ENCODE measurements at regions not wholly inside any gene's neighbourhood (a gene's known extent, or its start where the extent isn't known, plus 50 kb on each side); places are given as distances from the start of the nearest gene placed in this dataset.

DNA sequence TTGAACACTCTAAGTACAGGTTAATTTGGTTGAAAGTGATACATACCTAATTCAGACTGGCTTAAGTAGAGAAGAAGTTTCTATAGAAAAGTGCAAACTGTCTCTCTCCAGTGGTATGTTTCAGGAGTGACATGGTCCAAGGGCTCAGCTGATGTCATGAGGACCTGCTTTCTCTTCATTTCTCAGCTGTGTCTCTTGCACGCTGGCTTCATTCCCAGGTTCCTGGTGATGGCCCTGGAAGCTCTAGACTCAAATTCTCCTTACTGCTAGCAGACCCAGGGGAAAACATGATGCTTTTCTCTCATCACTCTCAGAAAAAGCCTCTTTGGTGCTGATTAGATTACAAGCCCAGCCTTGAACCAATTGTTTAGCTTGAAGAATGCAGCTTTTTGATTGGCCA, 211.9 kb upstream of the CLINT1 start:
- H3K4me3 ChIP-seq (ENCODE audit: low read depth, low read length): no peak overlapping the region
- no peak for DNase-seq (ENCODE audit: low read depth)
- TF ChIP-seq, protein P1, sequence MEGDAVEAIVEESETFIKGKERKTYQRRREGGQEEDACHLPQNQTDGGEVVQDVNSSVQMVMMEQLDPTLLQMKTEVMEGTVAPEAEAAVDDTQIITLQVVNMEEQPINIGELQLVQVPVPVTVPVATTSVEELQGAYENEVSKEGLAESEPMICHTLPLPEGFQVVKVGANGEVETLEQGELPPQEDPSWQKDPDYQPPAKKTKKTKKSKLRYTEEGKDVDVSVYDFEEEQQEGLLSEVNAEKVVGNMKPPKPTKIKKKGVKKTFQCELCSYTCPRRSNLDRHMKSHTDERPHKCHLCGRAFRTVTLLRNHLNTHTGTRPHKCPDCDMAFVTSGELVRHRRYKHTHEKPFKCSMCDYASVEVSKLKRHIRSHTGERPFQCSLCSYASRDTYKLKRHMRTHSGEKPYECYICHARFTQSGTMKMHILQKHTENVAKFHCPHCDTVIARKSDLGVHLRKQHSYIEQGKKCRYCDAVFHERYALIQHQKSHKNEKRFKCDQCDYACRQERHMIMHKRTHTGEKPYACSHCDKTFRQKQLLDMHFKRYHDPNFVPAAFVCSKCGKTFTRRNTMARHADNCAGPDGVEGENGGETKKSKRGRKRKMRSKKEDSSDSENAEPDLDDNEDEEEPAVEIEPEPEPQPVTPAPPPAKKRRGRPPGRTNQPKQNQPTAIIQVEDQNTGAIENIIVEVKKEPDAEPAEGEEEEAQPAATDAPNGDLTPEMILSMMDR (IDR thresholded peaks at IDR 0.05; ENCODE audit: insufficient read depth, low read depth, low read length): no peak

GRCh38 chr5:158069838-158070237, 210.9 kb upstream of the CLINT1 start:
- TF ChIP-seq, protein P1 (IDR thresholded peaks at IDR 0.05; ENCODE audit: insufficient read depth, low read depth, low read length): no peak
- no peak overlapping the region for H3K4me3 ChIP-seq (ENCODE audit: low read depth, low read length)
- DNase-seq (ENCODE audit: low read depth): no peak

GRCh38 chr5:158068964-158069363, 210.0 kb upstream of the CLINT1 start:
- DNase-seq (ENCODE audit: low read depth): no peak
- TF ChIP-seq, protein P1 (IDR thresholded peaks at IDR 0.05; ENCODE audit: insufficient read depth, low read depth, low read length): no peak
- H3K4me3 ChIP-seq (ENCODE audit: low read depth, low read length): no peak overlapping the region

GRCh38 chr5:158066076-158066475, 207.1 kb upstream of the CLINT1 start:
- no peak overlapping the region for H3K4me3 ChIP-seq (ENCODE audit: low read depth, low read length)
- no peak for DNase-seq (ENCODE audit: low read depth)
- TF ChIP-seq, protein P1 (IDR thresholded peaks at IDR 0.05; ENCODE audit: insufficient read depth, low read depth, low read length): no peak

GRCh38 chr5:158064334-158065123, 205.6 kb upstream of the CLINT1 start:
- TF ChIP-seq, protein P1 (IDR thresholded peaks at IDR 0.05; ENCODE audit: insufficient read depth, low read depth, low read length): no peak
- H3K4me3 ChIP-seq (ENCODE audit: low read depth, low read length): no peak overlapping the region
- DNase-seq (ENCODE audit: low read depth): no peak

DNA sequence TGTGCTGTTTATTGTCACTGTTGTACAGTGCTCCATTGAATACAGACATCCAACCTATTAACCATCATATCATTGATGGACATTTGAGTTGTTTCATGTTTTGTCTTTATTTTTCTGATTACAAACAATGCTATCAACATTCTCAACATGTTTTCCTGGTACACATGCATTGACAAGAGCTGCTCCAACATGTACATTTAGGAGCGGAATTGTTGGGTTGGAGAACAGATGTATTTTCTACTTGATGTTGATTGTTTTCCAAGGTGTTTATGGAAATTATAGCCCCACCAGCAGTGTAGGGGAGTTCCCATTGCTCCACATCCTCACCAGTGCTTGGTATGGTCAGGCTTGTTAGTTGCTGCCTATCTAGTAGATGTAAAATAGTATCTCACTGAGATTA, 204.1 kb upstream of the CLINT1 start:
- DNase-seq (ENCODE audit: low read depth): no peak
- TF ChIP-seq, protein P1 (IDR thresholded peaks at IDR 0.05; ENCODE audit: insufficient read depth, low read depth, low read length): no peak
- H3K4me3 ChIP-seq (ENCODE audit: low read depth, low read length): no peak overlapping the region

DNA sequence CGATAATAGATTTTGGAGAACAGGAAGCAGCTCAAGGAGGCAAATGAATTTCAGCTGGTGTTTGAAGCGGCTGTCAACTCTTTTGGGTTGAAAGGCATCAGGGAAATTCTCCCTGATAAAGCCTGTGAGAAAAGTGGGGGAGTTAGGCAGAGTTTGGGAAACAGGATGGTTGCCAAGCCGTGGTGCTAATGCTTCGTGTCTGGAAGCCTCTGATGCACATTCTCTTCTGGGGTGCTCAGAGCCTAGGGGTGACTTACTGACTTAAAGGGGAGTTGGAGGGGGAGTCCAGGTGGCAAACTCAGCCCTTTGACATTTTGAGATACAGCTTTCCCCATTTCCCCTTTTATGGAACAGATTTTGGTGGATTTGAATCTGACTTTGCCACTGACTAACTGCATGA, 202.5 kb upstream of the CLINT1 start:
- DNase-seq (ENCODE audit: low read depth): no peak
- no peak overlapping the region for H3K4me3 ChIP-seq (ENCODE audit: low read depth, low read length)
- TF ChIP-seq, protein P1 (IDR thresholded peaks at IDR 0.05; ENCODE audit: insufficient read depth, low read depth, low read length): no peak
